Testis (tissue), 2 donors: ENCODE measurements at regions not wholly inside any gene's neighbourhood (a gene's known extent, or its start where the extent isn't known, plus 50 kb on each side); places are given as distances from the start of the nearest gene placed in this dataset.

Experiments
- DNase-seq: peaks from one replicate; pipeline ENCODE4 v3.0.0-alpha.2; 2019
- H3K27ac ChIP-seq, 2 donors: fragments of 200-600 bp; sonication (generic); one replicate each; pipeline ENCODE4 v1.5.1; 2019
- H3K27me3 ChIP-seq: fragments of 200-600 bp; sonication (generic); one replicate; pipeline ENCODE4 v1.5.1; 2019
- H3K36me3 ChIP-seq: fragments of 200-600 bp; sonication (generic); one replicate; pipeline ENCODE4 v1.5.1; 2017; ENCODE audit warnings: low read depth; ENCODE audit errors: missing control alignments
- H3K4me1 ChIP-seq: fragments of 200-600 bp; sonication (generic); one replicate; pipeline ENCODE4 v1.5.1; 2019
- H3K4me3 ChIP-seq, 2 donors: fragments of 200-600 bp; sonication (generic); one replicate each; pipeline ENCODE4 v1.5.1; 2017 to 2019
- H3K9me3 ChIP-seq: fragments of 200-600 bp; sonication (generic); one replicate; pipeline ENCODE4 v1.5.1; 2017
- CTCF ChIP-seq, 3 experiments: fragments of 450-650 bp in 2 of 3; fragments of 200-600 bp in 1 of 3; sonication (generic) in 1 of 3; IDR thresholded peaks; one replicate each; pipeline ENCODE4 v1.5.1; 2016 to 2019; ENCODE audit warnings: antibody characterized with exemption in 3 of 3, mild to moderate bottlenecking in 2 of 3, moderate library complexity in 1 of 3
- POLR2A ChIP-seq: fragments of 450-650 bp; IDR thresholded peaks from one replicate; pipeline ENCODE4 v1.6.1; 2017; ENCODE audit warnings: antibody characterized with exemption, mild to moderate bottlenecking, moderate library complexity
- WGBS, 2 donors: methylation state at CpG; one replicate each; pipeline ENCODE4 v1.1.5; 2018; 5-methylcytosine and 5-hydroxymethylcytosine counted together
- intact Hi-C: fragments of 100-400 bp; cut with DNase I; formaldehyde crosslinking; loops from one replicate; pipeline ENCODE4 v1.15.1; 2023; ENCODE audit warnings: low total_unique reads

- no peak overlapping the region for H3K27ac ChIP-seq
- no peaks in the 10 kb centered on the region for H3K4me1 ChIP-seq
- no peak overlapping the region for H3K4me3 ChIP-seq
- DNase-seq = no peak
- no peak for TF ChIP-seq CTCF (IDR thresholded peaks at IDR 0.05)
- no peak for TF ChIP-seq POLR2A
- 57 to 71% methylated on average over 1 of the region's 1 CpG for WGBS, 2 donors
- H3K36me3 ChIP-seq = no peaks in the 10 kb centered on the region
- intact Hi-C loops = no loop called here
- H3K9me3 ChIP-seq = no peaks in the 10 kb centered on the region
- H3K27me3 ChIP-seq = no peaks in the 10 kb centered on the region
Observed at GRCh38 chr2:173605994-173606393, 251.3 kb downstream of the CDCA7 start.

- no peaks in the 10 kb centered on the region for H3K4me1 ChIP-seq
- no peaks in the 10 kb centered on the region for H3K9me3 ChIP-seq
- H3K27me3 ChIP-seq = no peaks in the 10 kb centered on the region
- intact Hi-C loops = no loop called here
- no peak for TF ChIP-seq POLR2A
- no peak for TF ChIP-seq CTCF (IDR thresholded peaks at IDR 0.05)
- H3K4me3 ChIP-seq = no peak overlapping the region
- DNase-seq = no peak
- no peak overlapping the region for H3K27ac ChIP-seq
- 84 to 85% methylated on average over 5 of the region's 5 CpGs for WGBS, 2 donors
- H3K36me3 ChIP-seq = no peaks in the 10 kb centered on the region
Observed at GRCh38 chr2:173606619-173607248, 252.1 kb downstream of the CDCA7 start.

GRCh38 chr2:173607606-173608311 lies 253.1 kb downstream of the CDCA7 start:
- DNase-seq = no peak
- H3K9me3 ChIP-seq = no peaks in the 10 kb centered on the region
- WGBS, 2 donors = 76 to 85% methylated on average over 7 of the region's 7 CpGs
- no peaks in the 10 kb centered on the region for H3K4me1 ChIP-seq
- no peak overlapping the region for H3K4me3 ChIP-seq
- TF ChIP-seq CTCF (IDR thresholded peaks at IDR 0.05) (no peak), POLR2A (no peak)
- no peaks in the 10 kb centered on the region for H3K36me3 ChIP-seq
- no peak overlapping the region for H3K27ac ChIP-seq
- intact Hi-C loops = no loop called here
- H3K27me3 ChIP-seq = no peaks in the 10 kb centered on the region

- H3K4me3 ChIP-seq = no peak overlapping the region
- no peaks in the 10 kb centered on the region for H3K9me3 ChIP-seq
- WGBS, 2 donors = 82 to 85% methylated on average over 5 of the region's 5 CpGs
- intact Hi-C loops = no loop called here
- no peaks in the 10 kb centered on the region for H3K36me3 ChIP-seq
- no peaks in the 10 kb centered on the region for H3K27me3 ChIP-seq
- H3K4me1 ChIP-seq = no peaks in the 10 kb centered on the region
- H3K27ac ChIP-seq = no peak overlapping the region
- TF ChIP-seq POLR2A (no peak), CTCF (IDR thresholded peaks at IDR 0.05) (no peak)
- no peak for DNase-seq
Observed at GRCh38 chr2:173611121-173611520, 256.4 kb downstream of the CDCA7 start.

- no peaks in the 10 kb centered on the region for H3K4me1 ChIP-seq
- no peaks in the 10 kb centered on the region for H3K36me3 ChIP-seq
- H3K27me3 ChIP-seq = no peaks in the 10 kb centered on the region
- no peak overlapping the region for H3K4me3 ChIP-seq
- DNase-seq = no peak
- no peak for TF ChIP-seq POLR2A
- TF ChIP-seq CTCF (IDR thresholded peaks at IDR 0.05) = no peak
- H3K9me3 ChIP-seq = no peaks in the 10 kb centered on the region
- no peak overlapping the region for H3K27ac ChIP-seq
- 81 to 84% methylated on average over 3 of the region's 3 CpGs for WGBS, 2 donors
- intact Hi-C loops = no loop called here
Observed at GRCh38 chr2:173612354-173612753, 257.7 kb downstream of the CDCA7 start.
